ENCODE measurements at regions not wholly inside any gene's neighbourhood (a gene's known extent, or its start where the extent isn't known, plus 50 kb on each side); places are given as distances from the start of the nearest gene placed in this dataset.

DNA sequence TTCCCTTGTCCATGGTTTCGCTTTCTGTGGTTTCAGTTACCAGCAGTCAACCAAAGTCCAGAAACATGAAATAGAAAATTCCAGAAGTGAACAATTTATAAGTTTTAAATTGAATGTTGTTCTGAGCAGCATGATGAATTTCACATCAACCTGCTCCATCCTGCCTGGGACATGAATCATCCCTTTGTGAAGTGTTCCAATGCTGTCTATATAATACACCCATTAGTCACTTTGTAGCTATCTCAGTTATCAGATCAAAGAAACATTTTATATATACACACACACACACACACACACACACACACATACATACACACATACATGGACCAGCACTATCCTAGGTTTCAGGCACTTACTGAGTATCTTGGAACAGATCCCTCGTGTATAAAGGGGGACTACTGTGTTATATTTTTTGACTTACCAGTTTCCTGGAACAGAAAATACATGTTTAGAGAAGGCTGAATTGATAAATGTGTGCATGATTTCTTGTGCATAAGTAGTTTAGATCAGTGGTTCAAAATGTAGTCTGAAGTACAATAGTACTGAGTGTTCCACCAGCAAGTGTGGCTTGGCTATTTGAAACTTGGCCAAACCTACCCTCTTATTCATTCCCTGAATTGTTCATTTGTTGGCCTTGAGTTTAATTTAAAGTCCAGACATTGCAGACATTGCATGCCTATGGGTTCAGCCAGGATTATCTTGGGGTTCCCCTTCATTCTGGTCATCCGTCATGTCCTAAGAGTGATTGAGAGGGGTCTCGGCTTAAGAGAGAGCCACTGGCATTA lies 510.0 kb downstream of the GADD45G start:
- TF ChIP-seq, protein P1, sequence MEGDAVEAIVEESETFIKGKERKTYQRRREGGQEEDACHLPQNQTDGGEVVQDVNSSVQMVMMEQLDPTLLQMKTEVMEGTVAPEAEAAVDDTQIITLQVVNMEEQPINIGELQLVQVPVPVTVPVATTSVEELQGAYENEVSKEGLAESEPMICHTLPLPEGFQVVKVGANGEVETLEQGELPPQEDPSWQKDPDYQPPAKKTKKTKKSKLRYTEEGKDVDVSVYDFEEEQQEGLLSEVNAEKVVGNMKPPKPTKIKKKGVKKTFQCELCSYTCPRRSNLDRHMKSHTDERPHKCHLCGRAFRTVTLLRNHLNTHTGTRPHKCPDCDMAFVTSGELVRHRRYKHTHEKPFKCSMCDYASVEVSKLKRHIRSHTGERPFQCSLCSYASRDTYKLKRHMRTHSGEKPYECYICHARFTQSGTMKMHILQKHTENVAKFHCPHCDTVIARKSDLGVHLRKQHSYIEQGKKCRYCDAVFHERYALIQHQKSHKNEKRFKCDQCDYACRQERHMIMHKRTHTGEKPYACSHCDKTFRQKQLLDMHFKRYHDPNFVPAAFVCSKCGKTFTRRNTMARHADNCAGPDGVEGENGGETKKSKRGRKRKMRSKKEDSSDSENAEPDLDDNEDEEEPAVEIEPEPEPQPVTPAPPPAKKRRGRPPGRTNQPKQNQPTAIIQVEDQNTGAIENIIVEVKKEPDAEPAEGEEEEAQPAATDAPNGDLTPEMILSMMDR (conservative IDR thresholded peaks at IDR 0.05 in 1 of 2, IDR thresholded peaks at IDR 0.05 in 1 of 2; ENCODE audit: extremely low read depth in 1 of 2, insufficient read depth in 1 of 2, low read depth in 1 of 2, low read length in 2 of 2) = no peak
- TF ChIP-seq EZH2 (IDR thresholded peaks at IDR 0.05; ENCODE audit: borderline replicate concordance, low read length) = no peak

Data from mammary epithelial cell (primary cell).